Heart left ventricle (tissue), 16 donors: ENCODE measurements at regions not wholly inside any gene's neighbourhood (a gene's known extent, or its start where the extent isn't known, plus 50 kb on each side); places are given as distances from the start of the nearest gene placed in this dataset.

ENCODE experiments used
- ATAC-seq, 4 donors: fragments of 200-7000 bp; cut with Tn5 transposase; one replicate each; pipeline ENCODE4 v1.9.1; 2020 to 2022; ENCODE audit warnings: moderate library complexity in 4 of 4, mild to moderate bottlenecking in 3 of 4, moderate number of reproducible peaks in 1 of 4
- DNase-seq, 5 donors: peaks; one replicate each; pipeline ENCODE4 v3.0.0-alpha.2; 2020
- H3K27ac ChIP-seq, 12 donors: fragments of 200-600 bp; sonication (generic) in 4 of 12; one replicate each; pipeline versions ENCODE4 v1.5.0 to v1.8.0; 2016 to 2022; ENCODE audit warnings: mild to moderate bottlenecking in 2 of 12
- H3K27me3 ChIP-seq, 9 donors: fragments of 200-600 bp; sonication (generic) in 2 of 9; one replicate each; pipeline versions ENCODE4 v1.5.1 to v1.8.0; 2016 to 2022; ENCODE audit warnings: mild to moderate bottlenecking in 3 of 9
- H3K36me3 ChIP-seq, 9 donors: fragments of 200-600 bp; sonication (generic) in 2 of 9; one replicate each; pipeline versions ENCODE4 v1.5.0 to v1.8.0; 2018 to 2022; ENCODE audit warnings: mild to moderate bottlenecking in 2 of 9
- H3K4me1 ChIP-seq, 12 donors: fragments of 200-600 bp; sonication (generic) in 4 of 12; one replicate each; pipeline versions ENCODE4 v1.5.0 to v1.8.0; 2016 to 2022; ENCODE audit warnings: mild to moderate bottlenecking in 3 of 12
- H3K4me3 ChIP-seq, 12 donors: fragments of 200-600 bp; sonication (generic) in 4 of 12; one replicate each; pipeline versions ENCODE4 v1.5.0 to v1.8.0; 2017 to 2022; ENCODE audit warnings: mild to moderate bottlenecking in 9 of 12, moderate library complexity in 4 of 12
- H3K9me3 ChIP-seq, 12 donors: fragments of 200-600 bp; sonication (generic) in 4 of 12; one replicate each; pipeline versions ENCODE4 v1.5.0 to v1.8.0; 2016 to 2022; ENCODE audit warnings: mild to moderate bottlenecking in 1 of 12
- POLR2A ChIP-seq, 2 donors: fragments of 450-650 bp; IDR thresholded peaks; one replicate each; pipeline ENCODE4 v1.6.1; 2017; ENCODE audit warnings: antibody characterized with exemption in 2 of 2, mild to moderate bottlenecking in 2 of 2, moderate library complexity in 2 of 2
- WGBS, 4 donors: extraction: QIAGEN DNeasy Blood & Tissue Kit in 2 of 4; methylation state at CpG; one replicate each; pipeline versions ENCODE4 v1.1.5 to v1.1.7; 2013 to 2018; 5-methylcytosine and 5-hydroxymethylcytosine counted together
- intact Hi-C, 10 donors: fragments of 100-400 bp; cut with DNase I; formaldehyde crosslinking; loops; one replicate each; pipeline versions ENCODE4 v1.11.1 to v1.14.2; 2022
- TF ChIP-seq, protein P1 (sequence below), 12 donors: fragments of 200-600 bp; sonication (generic) in 4 of 12; IDR thresholded peaks; one replicate each; pipeline versions ENCODE4 v1.5.0 to v1.8.0; 2018 to 2022; ENCODE audit warnings: antibody characterized with exemption in 12 of 12, mild to moderate bottlenecking in 5 of 12
- donor health status: ischemic (EF 13 %, LVEDD 7.1; RV severe dilation, severe dysfunction).
- donor health status: healthy with polysubstance abuse.
- donor health status: DM: no; HTN: yes; CAD: no.
- donor health status: DM: no; HTN: no; CAD: no.
- donor health status: ischemic (EF 25% LVEDD 6.9; RV normal size, moderate dysfunction).
- donor health status: ischemic (EF 25% LVEDD 5.7; RV mildly dilated, moderate dysfunction).
- donor health status: healthy.
- donor health status: DM: yes; HTN: yes; CAD: no.
- donor health status: ischemic (EF 35%, LVEDD 5.7; RV mildly dilated, moderate dysfunction).
- donor health status: nonischemic (EF 11% LVEDD 7.7; RV severe dilation, severe dysfunction).
- donor health status: DM: yes; HTN: yes; CAD: no.
- donor health status: PGD.
- donor health status: ischemic (EF 29% LVEDD 5.4; RV normal size, mild dysfunction).
- donor health status: nonischemic (EF 23%, LVEDD 6.1; RV moderate dilation, normal function).

- H3K9me3 ChIP-seq: peaks cover 0 to 6% (median 0%) of the 10 kb centered on the region in 12 donors
- ATAC-seq: no peak
Observed at GRCh38 chr20:54397292-54398140, 77.9 kb upstream of the DOK5 start.

DNA sequence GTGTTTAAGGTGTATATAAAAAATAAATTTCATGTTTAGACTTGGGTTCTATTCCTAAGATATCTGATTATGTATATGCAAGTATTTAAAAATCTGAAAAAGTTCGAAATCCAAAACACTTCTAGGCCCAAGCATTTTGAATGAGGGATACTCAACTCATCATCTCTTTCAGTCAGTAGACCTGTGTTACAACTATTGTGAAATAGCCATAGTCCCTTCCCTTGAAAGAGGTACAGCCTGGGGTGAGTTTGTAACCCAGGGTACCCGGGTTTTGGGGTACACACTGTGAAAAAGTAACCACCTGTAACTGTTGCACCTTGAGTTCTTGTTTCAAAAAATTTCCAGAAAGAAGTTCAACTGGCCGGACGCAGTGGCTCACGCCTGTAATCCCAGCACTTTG, 76.6 kb upstream of the DOK5 start:
- no peak for DNase-seq
- H3K4me3 ChIP-seq: no peak overlapping the region
- no peak for ATAC-seq
- H3K27me3 ChIP-seq: no peaks in the 10 kb centered on the region
- H3K9me3 ChIP-seq: no peaks in the 10 kb centered on the region
- no peak overlapping the region for H3K27ac ChIP-seq
- TF ChIP-seq POLR2A (IDR thresholded peaks at IDR 0.05): no peak
- TF ChIP-seq, protein P1, sequence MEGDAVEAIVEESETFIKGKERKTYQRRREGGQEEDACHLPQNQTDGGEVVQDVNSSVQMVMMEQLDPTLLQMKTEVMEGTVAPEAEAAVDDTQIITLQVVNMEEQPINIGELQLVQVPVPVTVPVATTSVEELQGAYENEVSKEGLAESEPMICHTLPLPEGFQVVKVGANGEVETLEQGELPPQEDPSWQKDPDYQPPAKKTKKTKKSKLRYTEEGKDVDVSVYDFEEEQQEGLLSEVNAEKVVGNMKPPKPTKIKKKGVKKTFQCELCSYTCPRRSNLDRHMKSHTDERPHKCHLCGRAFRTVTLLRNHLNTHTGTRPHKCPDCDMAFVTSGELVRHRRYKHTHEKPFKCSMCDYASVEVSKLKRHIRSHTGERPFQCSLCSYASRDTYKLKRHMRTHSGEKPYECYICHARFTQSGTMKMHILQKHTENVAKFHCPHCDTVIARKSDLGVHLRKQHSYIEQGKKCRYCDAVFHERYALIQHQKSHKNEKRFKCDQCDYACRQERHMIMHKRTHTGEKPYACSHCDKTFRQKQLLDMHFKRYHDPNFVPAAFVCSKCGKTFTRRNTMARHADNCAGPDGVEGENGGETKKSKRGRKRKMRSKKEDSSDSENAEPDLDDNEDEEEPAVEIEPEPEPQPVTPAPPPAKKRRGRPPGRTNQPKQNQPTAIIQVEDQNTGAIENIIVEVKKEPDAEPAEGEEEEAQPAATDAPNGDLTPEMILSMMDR (IDR thresholded peaks at IDR 0.05): no peak
- no peaks in the 10 kb centered on the region for H3K36me3 ChIP-seq
- H3K4me1 ChIP-seq: no peaks in the 10 kb centered on the region
- WGBS, 4 donors: 79 to 87% (median 84%) methylated on average over 5 of the region's 5 CpGs
- intact Hi-C loops: no loop called here

More at GRCh38 chr20:54397292-54398140, 77.9 kb upstream of the DOK5 start:
- H3K27me3 ChIP-seq: no peaks in the 10 kb centered on the region
- no peak for TF ChIP-seq POLR2A (IDR thresholded peaks at IDR 0.05)
- TF ChIP-seq, protein P1 (IDR thresholded peaks at IDR 0.05): no peak
- intact Hi-C loops: no loop called here
- H3K27ac ChIP-seq: no peak overlapping the region
- WGBS, 4 donors: 72 to 79% (median 76%) methylated on average over 3 of the region's 3 CpGs
- no peaks in the 10 kb centered on the region for H3K4me1 ChIP-seq
- no peak overlapping the region for H3K4me3 ChIP-seq
- no peak for DNase-seq
- H3K36me3 ChIP-seq: no peaks in the 10 kb centered on the region

- 80 to 89% (median 87%) methylated on average over 2 of the region's 2 CpGs for WGBS, 4 donors
- no peak for DNase-seq
- intact Hi-C loops: no loop called here
- no peak overlapping the region for H3K27ac ChIP-seq
- H3K9me3 ChIP-seq: no peaks in the 10 kb centered on the region
- no peak for TF ChIP-seq POLR2A (IDR thresholded peaks at IDR 0.05)
- no peak for ATAC-seq
- H3K4me1 ChIP-seq: no peaks in the 10 kb centered on the region
- H3K36me3 ChIP-seq: no peaks in the 10 kb centered on the region
- no peak overlapping the region for H3K4me3 ChIP-seq
- peaks cover 0 to 8% (median 0%) of the 10 kb centered on the region in 9 donors for H3K27me3 ChIP-seq
Observed at GRCh38 chr20:54405540-54405939, 69.9 kb upstream of the DOK5 start.

GRCh38 chr20:54407459-54407858, 67.9 kb upstream of the DOK5 start:
- H3K9me3 ChIP-seq: no peaks in the 10 kb centered on the region
- TF ChIP-seq, protein P1 (IDR thresholded peaks at IDR 0.05): no peak
- TF ChIP-seq POLR2A (IDR thresholded peaks at IDR 0.05): no peak
- DNase-seq (no peak), ATAC-seq (no peak)
- H3K36me3 ChIP-seq: no peaks in the 10 kb centered on the region
- H3K4me3 ChIP-seq: no peak overlapping the region
- peaks cover 0 to 8% (median 0%) of the 10 kb centered on the region in 9 donors for H3K27me3 ChIP-seq
- H3K27ac ChIP-seq: no peak overlapping the region
- intact Hi-C loops: no loop called here
- no peaks in the 10 kb centered on the region for H3K4me1 ChIP-seq
- 85 to 88% (median 87%) methylated on average over 6 of the region's 6 CpGs for WGBS, 4 donors
